Panc1 (cell line): ENCODE measurements at regions not wholly inside any gene's neighbourhood (a gene's known extent, or its start where the extent isn't known, plus 50 kb on each side); places are given as distances from the start of the nearest gene placed in this dataset.
"Not testable (repeated sequence)": the region's sequence is repeated elsewhere in the genome, so short reads cannot be mapped to it uniquely, and the experiment has no call there.

Experiments used
- ATAC-seq: fragments of 200-7000 bp; cut with Tn5 transposase; 2 replicates; pipeline ENCODE4 v1.9.1; 2020; ENCODE audit warnings: mild to moderate bottlenecking, moderate library complexity
- BruUV-seq: library from RNA; stranded (reverse); fragments of 400-500 nt; replicated peaks from 2 replicates; lab custom pipeline; 2021; lab: Mats Ljungman, UMichigan
- CTCF ChIA-PET: fragments of 300-600 bp; sonication (Branson Sonifier 250); formaldehyde crosslinking; loops from one replicate; lab custom pipeline; 2022; ENCODE audit warnings: antibody characterized with exemption; lab: Charles Lee
- POLR2A ChIA-PET: fragments of 300-600 bp; sonication (Branson Sonifier 250); formaldehyde crosslinking; loops from one replicate; lab custom pipeline; 2022; ENCODE audit warnings: antibody characterized with exemption; lab: Charles Lee
- DNase-seq: peaks from one replicate; pipeline ENCODE4 v3.0.0-alpha.2; 2010; ENCODE audit warnings: low read depth, low spot score
- H3K27ac ChIP-seq: 2 replicates; pipeline ENCODE4 v1.5.1; 2011; ENCODE audit warnings: mild to moderate bottlenecking, low read length, inconsistent platforms
- H3K27me3 ChIP-seq: fragments of 200-500 bp; sonication (Bioruptor generic); 2 replicates; pipeline ENCODE4 v1.6.0; 2014; ENCODE audit warnings: low read length, inconsistent platforms; ENCODE audit not compliant: control insufficient read depth, insufficient read depth
- H3K36me3 ChIP-seq: fragments of 200-500 bp; sonication (Bioruptor generic); 2 replicates; pipeline ENCODE4 v1.5.1; 2014; ENCODE audit warnings: inconsistent platforms, mild to moderate bottlenecking, low read length, moderate library complexity; ENCODE audit not compliant: control insufficient read depth, insufficient read depth
- H3K4me1 ChIP-seq: 2 replicates; pipeline ENCODE4 v1.5.1; 2011; ENCODE audit warnings: inconsistent platforms, mild to moderate bottlenecking, low read length, moderate library complexity; ENCODE audit not compliant: control insufficient read depth, insufficient read depth
- H3K4me3 ChIP-seq, 2 experiments: 2 replicates each; pipeline ENCODE4 v1.5.1; 2011 to 2012; ENCODE audit warnings: low read depth in 2 of 2, low read length in 2 of 2, mild to moderate bottlenecking in 2 of 2, inconsistent platforms in 1 of 2, moderate library complexity in 1 of 2
- H3K9me3 ChIP-seq: fragments of 200-500 bp; sonication (Bioruptor generic); 2 replicates; pipeline ENCODE4 v1.5.1; 2014; ENCODE audit warnings: low read depth, mild to moderate bottlenecking, inconsistent platforms, low read length, moderate library complexity; ENCODE audit not compliant: control insufficient read depth, insufficient read depth
- CTCF ChIP-seq: fragments of 450-650 bp; IDR thresholded peaks from 2 replicates; pipeline ENCODE4 v1.5.1; 2017; ENCODE audit warnings: mild to moderate bottlenecking
- POLR2AphosphoS5 ChIP-seq: IDR thresholded peaks from 2 replicates; pipeline ENCODE4 v1.6.1; 2012; ENCODE audit warnings: mild to moderate bottlenecking, low read depth, low read length, moderate library complexity
- REST ChIP-seq, 2 experiments: IDR thresholded peaks; 2 replicates each; pipeline ENCODE4 v1.6.1; 2011 to 2012; ENCODE audit warnings: low read depth in 2 of 2, control low read depth in 1 of 2, low read length in 1 of 2, mild to moderate bottlenecking in 1 of 2, moderate library complexity in 1 of 2; ENCODE audit not compliant: insufficient read depth in 1 of 2
- SIN3A ChIP-seq: IDR thresholded peaks from 2 replicates; pipeline ENCODE4 v1.6.1; 2012; ENCODE audit warnings: low read depth, mild to moderate bottlenecking, low read length, moderate library complexity, borderline replicate concordance; ENCODE audit not compliant: insufficient read depth
- TCF7L2 ChIP-seq: IDR thresholded peaks from 2 replicates; pipeline ENCODE4 v1.6.1; 2011; ENCODE audit warnings: mild to moderate bottlenecking, low read depth, low read length, inconsistent platforms
- in situ Hi-C: cut with HindIII; loops from 2 replicates; pipeline ENCODE4 v1.10.0; 2016; ENCODE audit warnings: low sequenced_read_pairs, low pct_unique_long_range_greater_than_20kb
- intact Hi-C: fragments of 100-400 bp; cut with micrococcal nuclease; formaldehyde crosslinking; loops from one replicate; pipeline ENCODE4 v1.10.0; 2022; ENCODE audit not compliant: unreplicated experiment

- no peaks in the 10 kb centered on the region for H3K9me3 ChIP-seq
- TF ChIP-seq SIN3A (no peak), REST (IDR thresholded peaks at IDR 0.05; ENCODE audit: insufficient read depth in 1 of 2, low read depth in 2 of 2, low read length in 1 of 2) (no peak), TCF7L2 (no peak), POLR2AphosphoS5 (no peak), CTCF (no peak)
- ATAC-seq (no peak), DNase-seq (no peak)
- H3K36me3 ChIP-seq, result no peaks in the 10 kb centered on the region
- in situ Hi-C loops, result no loop called here
- H3K27ac ChIP-seq, result no peak overlapping the region
- BruUV-seq, result no TSS peak
- ChIA-PET POLR2A (interaction anchor here (0.7 kb wide), 1 partner anchor 134 kb away, joined by 4 read pairs; no protein-coding TSS in a partner anchor), CTCF (no interaction called here)
- no peaks in the 10 kb centered on the region for H3K27me3 ChIP-seq
- H3K4me3 ChIP-seq, result no peak overlapping the region
- H3K4me1 ChIP-seq, result no peaks in the 10 kb centered on the region
- intact Hi-C loops, result no loop called here
Measured at GRCh38 chr2:38460313-38460712, 83.2 kb upstream of the ATL2 start.

- H3K4me1 ChIP-seq, result no peaks in the 10 kb centered on the region
- H3K36me3 ChIP-seq, result no peaks in the 10 kb centered on the region
- ChIA-PET CTCF (no interaction called here), POLR2A (no interaction called here)
- TF ChIP-seq POLR2AphosphoS5 (no peak), TCF7L2 (no peak)
- no peak for ATAC-seq
- DNase-seq, result no peak
- no peaks in the 10 kb centered on the region for H3K27me3 ChIP-seq
- intact Hi-C loops (no loop called here), in situ Hi-C loops (no loop called here)
- no peak overlapping the region for H3K4me3 ChIP-seq
- H3K27ac ChIP-seq, result no peak overlapping the region
- no peaks in the 10 kb centered on the region for H3K9me3 ChIP-seq
- BruUV-seq, result no TSS peak
Measured at GRCh38 chr2:38454081-38454480, 77.0 kb upstream of the ATL2 start.

GRCh38 chr2:38451778-38452177 is 74.7 kb upstream of the ATL2 start:
- H3K27ac ChIP-seq, intact Hi-C loops, H3K9me3 ChIP-seq, BruUV-seq, DNase-seq, H3K27me3 ChIP-seq, ATAC-seq, H3K4me1 ChIP-seq, H3K36me3 ChIP-seq, CTCF ChIA-PET, in situ Hi-C loops, H3K4me3 ChIP-seq: not testable (repeated sequence)
- POLR2A ChIA-PET, result interaction anchor here (0.6 kb wide), 1 partner anchor 20 kb away, joined by 4 read pairs; no protein-coding TSS in a partner anchor
